Stimulated activated naive CD8-positive, alpha-beta T cell treated with anti-CD3 and anti-CD28 coated beads, Interleukin-15, Interleukin-2, amounts not matched to agents 100 U/mL and 50 U/mL, for 24 hours (primary cell): ENCODE measurements at regions not wholly inside any gene's neighbourhood (a gene's known extent, or its start where the extent isn't known, plus 50 kb on each side); places are given as distances from the start of the nearest gene placed in this dataset.

Source experiments
- ATAC-seq: fragments of 150-1000 bp; cut with Tn5 transposase; one replicate; pipeline ENCODE4 v1.10.0; 2021
- DNase-seq: peaks from one replicate; pipeline ENCODE4 v3.0.0; 2021

GRCh38 chr2:118186110-118186857 is 98.0 kb downstream of the INSIG2 start:
- DNase-seq: peak; percentile 90
- peak; percentile 85 for ATAC-seq

- DNase-seq (peak; percentile 67), ATAC-seq (peak; percentile 81)
These were observed 97.2 kb downstream of the INSIG2 start for GRCh38 chr2:118185210-118186109.

- DNase-seq: no peak
- no peak for ATAC-seq
These were observed 95.1 kb downstream of the INSIG2 start for GRCh38 chr2:118183381-118183780.

- DNase-seq (no peak), ATAC-seq (no peak)
These were observed 91.2 kb downstream of the INSIG2 start for GRCh38 chr2:118179445-118179844.

GRCh38 chr2:118177884-118178283 is 89.6 kb downstream of the INSIG2 start:
- DNase-seq (no peak), ATAC-seq (peak; percentile 81)

- peak; percentile 84 for ATAC-seq
- DNase-seq: peak; percentile 49
These were observed 89.0 kb downstream of the INSIG2 start for GRCh38 chr2:118177318-118177717.

- ATAC-seq: peak; percentile 20
- no peak for DNase-seq
These were observed 88.3 kb downstream of the INSIG2 start for GRCh38 chr2:118176601-118177000.

- DNase-seq (no peak), ATAC-seq (no peak)
These were observed 83.3 kb downstream of the INSIG2 start for GRCh38 chr2:118171546-118171945.

GRCh38 chr2:118169359-118170005 is 81.2 kb downstream of the INSIG2 start:
- ATAC-seq: peak; percentile 75
- peak; percentile 35 for DNase-seq

- DNase-seq: no peak
- no peak for ATAC-seq
These were observed 80.3 kb downstream of the INSIG2 start for GRCh38 chr2:118168615-118169014.

GRCh38 chr2:118167026-118167425 is 78.8 kb downstream of the INSIG2 start:
- DNase-seq (no peak), ATAC-seq (no peak)

GRCh38 chr2:118166242-118166641 is 78.0 kb downstream of the INSIG2 start:
- no peak for DNase-seq

GRCh38 chr2:118165595-118165994 is 77.3 kb downstream of the INSIG2 start:
- DNase-seq (no peak), ATAC-seq (no peak)

More at GRCh38 chr2:118166242-118166641, 78.0 kb downstream of the INSIG2 start:
- ATAC-seq: no peak
